SK-N-SH (cell line): ENCODE measurements at regions not wholly inside any gene's neighbourhood (a gene's known extent, or its start where the extent isn't known, plus 50 kb on each side); places are given as distances from the start of the nearest gene placed in this dataset.

Source experiments
- CTCF ChIA-PET: fragments of 300-600, 350-600 bp; formaldehyde crosslinking; extraction: SDS; loops from one replicate; lab custom pipeline; 2021; lab: Yijun Ruan, JAX
- POLR2A ChIA-PET: fragments of 350-600 bp; sonication (Branson Sonifier 250); formaldehyde crosslinking; extraction: SDS; loops from one replicate; lab custom pipeline; 2020; ENCODE audit warnings: antibody characterized with exemption, inconsistent platforms; lab: Yijun Ruan, JAX
- DNase-seq: peaks from one replicate; pipeline ENCODE4 v3.0.0; 2012
- H2AFZ ChIP-seq: fragments of 200-600 bp; sonication (generic); 2 replicates; pipeline ENCODE4 v1.8.1; 2016; ENCODE audit warnings: antibody characterized with exemption, mild to moderate bottlenecking, low read depth
- H3F3A ChIP-seq: fragments of 200-600 bp; sonication (generic); replicated peaks from 2 replicates; pipeline ENCODE3; 2016; ENCODE audit warnings: antibody characterized with exemption, mild to moderate bottlenecking; ENCODE audit not compliant: insufficient read depth
- H3K27ac ChIP-seq, 2 experiments: fragments of 200-500 bp in 1 of 2; fragments of 200-600 bp in 1 of 2; sonication (Bioruptor generic) in 1 of 2; sonication (generic), shearing (Covaris generic) in 1 of 2; 2 replicates each; pipeline versions ENCODE4 v1.5.1 to v1.6.1; 2014 to 2016; ENCODE audit warnings: low read depth in 2 of 2, inconsistent platforms in 1 of 2, low read length in 1 of 2, mild to moderate bottlenecking in 1 of 2, mixed read lengths in 1 of 2
- H3K27me3 ChIP-seq: fragments of 200-600 bp; sonication (generic), shearing (Covaris generic); 2 replicates; pipeline ENCODE4 v1.6.1; 2016; ENCODE audit warnings: mixed run types; ENCODE audit not compliant: insufficient read depth
- H3K36me3 ChIP-seq, 2 experiments: fragments of 200-500 bp in 1 of 2; fragments of 200-600 bp in 1 of 2; sonication (Bioruptor generic) in 1 of 2; sonication (generic) in 1 of 2; replicated peaks in 1 of 2; 2 replicates each; pipeline versions ENCODE3 to v1.5.1; 2014 to 2016; ENCODE audit warnings: low read length in 1 of 2, mild to moderate bottlenecking in 1 of 2; ENCODE audit not compliant: insufficient read depth in 2 of 2, control insufficient read depth in 1 of 2
- H3K4me1 ChIP-seq, 2 experiments: fragments of 200-500 bp in 1 of 2; fragments of 200-600 bp in 1 of 2; sonication (Bioruptor generic) in 1 of 2; sonication (generic), shearing (Covaris generic) in 1 of 2; 2 replicates each; pipeline versions ENCODE4 v1.5.1 to v1.6.1; 2014 to 2016; ENCODE audit warnings: low read depth in 1 of 2, low read length in 1 of 2, mixed run types in 1 of 2; ENCODE audit not compliant: insufficient read depth in 2 of 2, control insufficient read depth in 1 of 2
- H3K4me2 ChIP-seq: fragments of 200-600 bp; sonication (generic), shearing (Covaris generic); 2 replicates; pipeline ENCODE4 v1.6.1; 2017; ENCODE audit warnings: mixed run types
- H3K4me3 ChIP-seq, 2 experiments: fragments of 200-500 bp in 1 of 2; fragments of 200-600 bp in 1 of 2; sonication (Bioruptor generic) in 1 of 2; sonication (generic), shearing (Covaris generic) in 1 of 2; 2 replicates each; pipeline versions ENCODE4 v1.5.1 to v1.8.1; 2014 to 2016; ENCODE audit warnings: low read depth in 2 of 2, inconsistent platforms in 1 of 2, low read length in 1 of 2, mild to moderate bottlenecking in 1 of 2, mixed read lengths in 1 of 2, moderate library complexity in 1 of 2
- H3K79me2 ChIP-seq: fragments of 200-600 bp; sonication (generic); 2 replicates; pipeline ENCODE4 v1.8.1; 2017; ENCODE audit warnings: mild to moderate bottlenecking; ENCODE audit not compliant: insufficient read depth
- H3K9ac ChIP-seq: fragments of 200-600 bp; sonication (generic); 2 replicates; pipeline ENCODE4 v1.6.1; 2017; ENCODE audit warnings: mixed run types
- H3K9me2 ChIP-seq: fragments of 200-600 bp; sonication (generic); 2 replicates; pipeline ENCODE4 v1.6.1; 2017; ENCODE audit warnings: mixed run types
- H3K9me3 ChIP-seq: fragments of 200-600 bp; sonication (generic); 2 replicates; pipeline ENCODE4 v1.6.1; 2017; ENCODE audit warnings: mixed run types, mild to moderate bottlenecking, moderate library complexity
- H4K20me1 ChIP-seq: fragments of 200-600 bp; sonication (generic); 2 replicates; pipeline ENCODE4 v1.6.1; 2017; ENCODE audit warnings: mild to moderate bottlenecking, mixed run types; ENCODE audit not compliant: insufficient read depth
- CHD2 ChIP-seq: fragments of 150-350 bp; IDR thresholded peaks from 2 replicates; pipeline ENCODE4 v1.6.1; 2018; ENCODE audit warnings: low read length; ENCODE audit not compliant: partially characterized antibody
- EZH2phosphoT487 ChIP-seq: fragments of 200-600 bp; sonication (generic); IDR thresholded peaks from 2 replicates; pipeline ENCODE4 v1.6.1; 2017; ENCODE audit warnings: low read depth, mixed run types, mild to moderate bottlenecking, antibody characterized with exemption, moderate library complexity, borderline replicate concordance
- FOSL2 ChIP-seq: IDR thresholded peaks from 2 replicates; pipeline ENCODE4 v1.4.0; 2012; ENCODE audit warnings: low read depth, mild to moderate bottlenecking, moderate library complexity, borderline replicate concordance
- FOXJ3 ChIP-seq: sonication (generic); formaldehyde crosslinking; IDR thresholded peaks from 2 replicates; pipeline ENCODE4 v1.5.1; 2020; ENCODE audit warnings: mild to moderate bottlenecking, missing genetic modification reagents
- GABPA ChIP-seq: IDR thresholded peaks from 2 replicates; pipeline ENCODE4 v1.4.0; 2012; ENCODE audit warnings: low read depth, mild to moderate bottlenecking
- GATA2 ChIP-seq: sonication (generic); formaldehyde crosslinking; IDR thresholded peaks from 2 replicates; pipeline ENCODE4 v1.5.0; 2020; ENCODE audit warnings: mild to moderate bottlenecking, missing genetic modification reagents
- IRF3 ChIP-seq: fragments of 150-350 bp; IDR thresholded peaks from 2 replicates; pipeline ENCODE4 v1.6.1; 2016; ENCODE audit warnings: mild to moderate bottlenecking, low read depth, low read length
- JUND ChIP-seq: IDR thresholded peaks from 2 replicates; pipeline ENCODE4 v1.4.0; 2012
- MEF2A ChIP-seq: IDR thresholded peaks from 2 replicates; pipeline ENCODE4 v1.4.0; 2012; ENCODE audit warnings: low read depth, borderline replicate concordance
- NFIC ChIP-seq: IDR thresholded peaks from 2 replicates; pipeline ENCODE4 v1.4.0; 2012; ENCODE audit warnings: borderline replicate concordance
- POLR2AphosphoS5 ChIP-seq: IDR thresholded peaks from 2 replicates; pipeline ENCODE4 v1.6.1; 2012; ENCODE audit warnings: low read depth, low read length
- RAD21 ChIP-seq: IDR thresholded peaks from 2 replicates; pipeline ENCODE4 v1.6.1; 2012; ENCODE audit warnings: mild to moderate bottlenecking, low read length
- RCOR1 ChIP-seq: fragments of 150-350 bp; IDR thresholded peaks from 2 replicates; pipeline ENCODE4 v1.6.1; 2017; ENCODE audit warnings: antibody characterized with exemption, low read length
- RFX5 ChIP-seq: IDR thresholded peaks from 2 replicates; pipeline ENCODE4 v1.6.1; 2012; ENCODE audit warnings: mild to moderate bottlenecking, improper control_type of control experiment, low read length
- RXRA ChIP-seq: IDR thresholded peaks from 2 replicates; pipeline ENCODE4 v1.4.0; 2012; ENCODE audit warnings: low read depth, mild to moderate bottlenecking, borderline replicate concordance
- TAF1 ChIP-seq: IDR thresholded peaks from 2 replicates; pipeline ENCODE4 v1.6.1; 2012; ENCODE audit warnings: low read depth, mild to moderate bottlenecking, low read length, moderate library complexity, borderline replicate concordance
- TCF12 ChIP-seq: IDR thresholded peaks from 2 replicates; pipeline ENCODE4 v1.4.0; 2012
- TEAD4 ChIP-seq: IDR thresholded peaks from 2 replicates; pipeline ENCODE4 v1.4.0; 2012; ENCODE audit warnings: mild to moderate bottlenecking, borderline replicate concordance; ENCODE audit not compliant: insufficient read depth
- USF1 ChIP-seq: IDR thresholded peaks from 2 replicates; pipeline ENCODE4 v1.4.0; 2012; ENCODE audit warnings: low read depth, borderline replicate concordance
- WGBS: methylation state at CpG from one replicate; pipeline ENCODE4 v1.1.6; 2017; ENCODE audit warnings: low lambda C conversion rate; 5-methylcytosine and 5-hydroxymethylcytosine counted together
- TF ChIP-seq, protein P1 (sequence below): fragments of 150-350 bp; IDR thresholded peaks from 2 replicates; pipeline ENCODE4 v1.6.1; 2017; ENCODE audit warnings: antibody characterized with exemption, low read length, low read depth, borderline replicate concordance
- TF ChIP-seq, protein P2 (sequence below): fragments of 200-600 bp; sonication (generic); IDR thresholded peaks from 2 replicates; pipeline ENCODE4 v1.6.1; 2017; ENCODE audit warnings: antibody characterized with exemption, mild to moderate bottlenecking, moderate library complexity

DNA sequence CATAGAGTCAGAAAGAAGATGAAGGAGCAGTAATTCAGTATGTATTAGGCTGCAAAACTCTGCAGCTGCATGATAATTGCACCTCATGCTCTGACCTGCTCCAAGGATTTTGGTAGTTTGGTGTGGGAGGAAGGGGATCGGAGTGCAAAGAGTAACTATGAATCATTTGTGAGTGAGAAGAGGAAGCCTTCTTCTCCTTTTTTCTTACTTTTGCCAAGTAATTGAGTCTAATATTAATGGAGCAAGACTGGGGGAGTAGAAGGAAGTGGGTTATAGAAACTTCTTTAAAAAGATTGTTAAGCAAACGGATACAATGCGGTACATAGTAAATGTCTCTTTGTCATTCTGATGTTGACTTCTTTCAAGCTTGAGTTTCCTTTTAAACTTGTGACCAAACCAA lies 276.5 kb downstream of the EDEM1 start (continued):
- TF ChIP-seq IRF3 (no peak), FOSL2 (no peak), JUND (no peak), RFX5 (no peak)
- TF ChIP-seq, all 33 proteins: peak for 0

GRCh38 chr3:5464649-5465048 lies 277.1 kb downstream of the EDEM1 start:
- no peak for DNase-seq
- CTCF ChIA-PET: no interaction called here

More at GRCh38 chr3:5464649-5465048, 277.1 kb downstream of the EDEM1 start:
- no peaks in the 10 kb centered on the region for H3F3A ChIP-seq
- no peak overlapping the region for H3K27ac ChIP-seq
- POLR2A ChIA-PET: no interaction called here
- no peak overlapping the region for H2AFZ ChIP-seq
- H4K20me1 ChIP-seq: no peaks in the 10 kb centered on the region
- no peaks in the 10 kb centered on the region for H3K4me1 ChIP-seq
- H3K27me3 ChIP-seq: no peaks in the 10 kb centered on the region
- no peaks in the 10 kb centered on the region for H3K9me3 ChIP-seq
- H3K79me2 ChIP-seq: no peaks in the 10 kb centered on the region
- no peaks in the 10 kb centered on the region for H3K9me2 ChIP-seq
- 14% methylated on average over 4 of the region's 4 CpGs for WGBS
- no peak for TF ChIP-seq USF1
- TF ChIP-seq EZH2phosphoT487: no peak
- no peak for TF ChIP-seq TEAD4
- TF ChIP-seq RXRA: no peak
- no peak for TF ChIP-seq FOXJ3 (CRISPR knock-in tag)
- TF ChIP-seq CHD2: no peak
- TF ChIP-seq TAF1: no peak
- no peak for TF ChIP-seq GABPA
- TF ChIP-seq RAD21: no peak
- no peak for TF ChIP-seq POLR2AphosphoS5
- TF ChIP-seq, protein P1, sequence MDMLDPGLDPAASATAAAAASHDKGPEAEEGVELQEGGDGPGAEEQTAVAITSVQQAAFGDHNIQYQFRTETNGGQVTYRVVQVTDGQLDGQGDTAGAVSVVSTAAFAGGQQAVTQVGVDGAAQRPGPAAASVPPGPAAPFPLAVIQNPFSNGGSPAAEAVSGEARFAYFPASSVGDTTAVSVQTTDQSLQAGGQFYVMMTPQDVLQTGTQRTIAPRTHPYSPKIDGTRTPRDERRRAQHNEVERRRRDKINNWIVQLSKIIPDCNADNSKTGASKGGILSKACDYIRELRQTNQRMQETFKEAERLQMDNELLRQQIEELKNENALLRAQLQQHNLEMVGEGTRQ: no peak
- no peak for TF ChIP-seq MEF2A
- TF ChIP-seq, protein P2, sequence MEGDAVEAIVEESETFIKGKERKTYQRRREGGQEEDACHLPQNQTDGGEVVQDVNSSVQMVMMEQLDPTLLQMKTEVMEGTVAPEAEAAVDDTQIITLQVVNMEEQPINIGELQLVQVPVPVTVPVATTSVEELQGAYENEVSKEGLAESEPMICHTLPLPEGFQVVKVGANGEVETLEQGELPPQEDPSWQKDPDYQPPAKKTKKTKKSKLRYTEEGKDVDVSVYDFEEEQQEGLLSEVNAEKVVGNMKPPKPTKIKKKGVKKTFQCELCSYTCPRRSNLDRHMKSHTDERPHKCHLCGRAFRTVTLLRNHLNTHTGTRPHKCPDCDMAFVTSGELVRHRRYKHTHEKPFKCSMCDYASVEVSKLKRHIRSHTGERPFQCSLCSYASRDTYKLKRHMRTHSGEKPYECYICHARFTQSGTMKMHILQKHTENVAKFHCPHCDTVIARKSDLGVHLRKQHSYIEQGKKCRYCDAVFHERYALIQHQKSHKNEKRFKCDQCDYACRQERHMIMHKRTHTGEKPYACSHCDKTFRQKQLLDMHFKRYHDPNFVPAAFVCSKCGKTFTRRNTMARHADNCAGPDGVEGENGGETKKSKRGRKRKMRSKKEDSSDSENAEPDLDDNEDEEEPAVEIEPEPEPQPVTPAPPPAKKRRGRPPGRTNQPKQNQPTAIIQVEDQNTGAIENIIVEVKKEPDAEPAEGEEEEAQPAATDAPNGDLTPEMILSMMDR: no peak
- TF ChIP-seq NFIC: no peak
- TF ChIP-seq TCF12: no peak
- TF ChIP-seq JUND: no peak
- TF ChIP-seq RFX5: no peak
- no peak for TF ChIP-seq RCOR1
- TF ChIP-seq GATA2: no peak
- no peak overlapping the region for H3K4me2 ChIP-seq
- H3K9ac ChIP-seq: no peak overlapping the region
- no peaks in the 10 kb centered on the region for H3K36me3 ChIP-seq
- no peak overlapping the region for H3K4me3 ChIP-seq
